Transverse colon (tissue), 4 donors: ENCODE measurements at regions not wholly inside any gene's neighbourhood (a gene's known extent, or its start where the extent isn't known, plus 50 kb on each side); places are given as distances from the start of the nearest gene placed in this dataset.

Experiments used
- DNase-seq: peaks from one replicate; pipeline ENCODE4 v3.0.0-alpha.2; 2019
- H3K27ac ChIP-seq, 4 donors: fragments of 200-600 bp; sonication (generic); 2 replicates each; pipeline ENCODE4 v1.5.1; 2016 to 2018; ENCODE audit warnings: inconsistent platforms in 4 of 4
- H3K27me3 ChIP-seq: fragments of 200-600 bp; sonication (generic); 2 replicates; pipeline ENCODE4 v1.5.1; 2017; ENCODE audit warnings: inconsistent platforms
- H3K36me3 ChIP-seq, 4 donors: fragments of 200-600 bp; sonication (generic); 2 replicates each; pipeline ENCODE4 v1.5.1; 2017 to 2019; ENCODE audit warnings: inconsistent platforms in 4 of 4
- H3K4me1 ChIP-seq, 4 donors: fragments of 200-600 bp; sonication (generic); 2 replicates each; pipeline ENCODE4 v1.5.1; 2017 to 2020; ENCODE audit warnings: inconsistent platforms in 4 of 4
- H3K4me3 ChIP-seq, 4 donors: fragments of 200-600 bp; sonication (generic); 1 replicate in 1 of 4; 2 replicates in 3 of 4; pipeline versions ENCODE4 v1.5.1 to v1.6.1; 2017 to 2019; ENCODE audit warnings: inconsistent platforms in 4 of 4
- H3K9me3 ChIP-seq, 2 donors: fragments of 200-600 bp; sonication (generic); 2 replicates each; pipeline ENCODE4 v1.5.1; 2017 to 2019; ENCODE audit warnings: inconsistent platforms in 2 of 2
- EP300 ChIP-seq: sonication (generic); formaldehyde crosslinking; IDR thresholded peaks from one replicate; pipeline ENCODE4 v1.6.1; 2017; ENCODE audit warnings: antibody characterized with exemption, low read depth
- POLR2A ChIP-seq: fragments of 450-650 bp; IDR thresholded peaks from one replicate; pipeline ENCODE4 v1.6.1; 2016; ENCODE audit warnings: antibody characterized with exemption, mild to moderate bottlenecking, moderate library complexity
- POLR2AphosphoS5 ChIP-seq, 3 donors: sonication (generic); formaldehyde crosslinking; IDR thresholded peaks; one replicate each; pipeline ENCODE4 v1.6.1; 2016; ENCODE audit warnings: antibody characterized with exemption in 3 of 3
- WGBS, 2 donors: methylation state at CpG; one replicate each; pipeline ENCODE4 v1.1.5; 2018; ENCODE audit warnings: low coverage in 1 of 2; 5-methylcytosine and 5-hydroxymethylcytosine counted together
- in situ Hi-C, 4 donors: fragments of 200-750 bp; cut with MboI; loops; one replicate each; pipeline versions ENCODE4 v1.15.0 to v1.15.1; 2017; ENCODE audit warnings: low sequenced_read_pairs in 3 of 4, low pct_ligation_motif_present in 1 of 4, low pct_unique_long_range_greater_than_20kb in 1 of 4
- intact Hi-C: fragments of 100-400 bp; cut with DNase I; formaldehyde crosslinking; loops from one replicate; pipeline ENCODE4 v1.15.1; 2023; ENCODE audit warnings: low total_unique reads
- TF ChIP-seq, protein P1 (sequence below), 5 experiments: fragments of 200-600 bp in 3 of 5; fragments of 450-650 bp in 2 of 5; sonication (generic) in 3 of 5; IDR thresholded peaks; 1 replicate in 2 of 5; 2 replicates in 3 of 5; pipeline ENCODE4 v1.5.1; 2016 to 2017; ENCODE audit warnings: antibody characterized with exemption in 5 of 5, inconsistent platforms in 3 of 5, mild to moderate bottlenecking in 2 of 5, moderate library complexity in 1 of 5

DNA sequence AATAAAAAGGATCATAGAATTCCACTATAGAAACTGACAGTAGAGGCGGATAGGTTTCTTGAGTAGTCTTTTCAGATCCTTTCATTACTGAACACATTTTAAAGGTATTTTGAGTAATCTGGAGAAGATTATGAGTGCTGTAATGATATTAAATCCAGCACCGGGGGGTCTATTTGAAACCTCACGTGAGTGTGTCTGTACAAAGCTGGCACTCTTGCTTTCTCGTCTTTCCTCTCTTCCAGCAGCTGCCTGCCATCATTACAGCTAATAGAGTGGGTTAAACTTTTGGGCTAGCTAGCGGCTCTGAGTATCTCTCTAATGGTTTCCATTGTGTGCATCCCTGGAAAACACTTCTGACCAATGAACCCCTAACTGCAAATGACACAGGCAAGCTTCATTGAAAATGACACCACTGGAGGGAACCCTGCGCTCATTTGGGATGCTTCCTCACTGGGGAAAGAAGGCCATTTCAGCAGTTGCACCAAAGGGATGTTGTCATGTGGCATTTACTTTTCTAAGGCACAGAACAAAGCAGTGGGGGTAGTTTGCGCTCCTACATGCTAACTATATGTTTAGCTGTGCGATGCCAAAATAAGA lies 101.0 kb downstream of the HRH4 start:
- Histone ChIP-seq H3K4me3 (no peak overlapping the region), H3K27me3 (no peaks in the 10 kb centered on the region), H3K4me1 (no peaks in the 10 kb centered on the region), H3K27ac (no peak overlapping the region), H3K36me3 (no peaks in the 10 kb centered on the region), H3K9me3 (no peaks in the 10 kb centered on the region)
- no peak for DNase-seq
- TF ChIP-seq EP300 (no peak), POLR2A (no peak), POLR2AphosphoS5 (IDR thresholded peaks at IDR 0.05) (no peak)
- TF ChIP-seq, protein P1, sequence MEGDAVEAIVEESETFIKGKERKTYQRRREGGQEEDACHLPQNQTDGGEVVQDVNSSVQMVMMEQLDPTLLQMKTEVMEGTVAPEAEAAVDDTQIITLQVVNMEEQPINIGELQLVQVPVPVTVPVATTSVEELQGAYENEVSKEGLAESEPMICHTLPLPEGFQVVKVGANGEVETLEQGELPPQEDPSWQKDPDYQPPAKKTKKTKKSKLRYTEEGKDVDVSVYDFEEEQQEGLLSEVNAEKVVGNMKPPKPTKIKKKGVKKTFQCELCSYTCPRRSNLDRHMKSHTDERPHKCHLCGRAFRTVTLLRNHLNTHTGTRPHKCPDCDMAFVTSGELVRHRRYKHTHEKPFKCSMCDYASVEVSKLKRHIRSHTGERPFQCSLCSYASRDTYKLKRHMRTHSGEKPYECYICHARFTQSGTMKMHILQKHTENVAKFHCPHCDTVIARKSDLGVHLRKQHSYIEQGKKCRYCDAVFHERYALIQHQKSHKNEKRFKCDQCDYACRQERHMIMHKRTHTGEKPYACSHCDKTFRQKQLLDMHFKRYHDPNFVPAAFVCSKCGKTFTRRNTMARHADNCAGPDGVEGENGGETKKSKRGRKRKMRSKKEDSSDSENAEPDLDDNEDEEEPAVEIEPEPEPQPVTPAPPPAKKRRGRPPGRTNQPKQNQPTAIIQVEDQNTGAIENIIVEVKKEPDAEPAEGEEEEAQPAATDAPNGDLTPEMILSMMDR (IDR thresholded peaks at IDR 0.05): no peak
- WGBS, 2 donors: 77 to 84% methylated on average over 3 to 8 of the region's 8 CpGs
- in situ Hi-C loops (loop anchor here in 1 of 4 donors (25.0 kb wide), 1 partner anchor 99 kb away; the partner anchor contains the start of gene HRH4), intact Hi-C loops (no loop called here)

DNA sequence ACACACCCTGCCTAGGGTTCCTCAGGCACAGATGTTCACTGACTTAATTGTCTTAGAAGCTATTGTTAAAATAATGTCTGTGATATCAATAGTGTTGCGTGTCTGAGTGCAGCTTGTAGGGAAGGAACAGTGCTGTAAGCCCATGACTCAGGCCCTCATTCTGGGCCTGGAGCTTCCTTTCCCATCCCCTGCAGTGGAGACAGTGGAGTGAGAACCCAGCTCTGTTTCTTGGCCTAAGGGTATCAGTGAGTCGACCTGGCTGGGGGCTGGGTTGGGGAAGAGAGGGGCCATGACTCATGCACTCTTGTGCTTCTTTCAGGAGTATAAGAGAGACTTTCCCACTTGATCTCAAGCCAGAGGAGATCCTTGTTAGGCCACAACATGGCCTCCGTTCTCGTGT lies 106.8 kb downstream of the HRH4 start:
- H3K9me3 ChIP-seq: no peaks in the 10 kb centered on the region
- intact Hi-C loops: no loop called here
- 33 to 77% methylated on average over 1 to 4 of the region's 4 CpGs for WGBS, 2 donors
- no peaks in the 10 kb centered on the region for H3K27me3 ChIP-seq
- no peak for DNase-seq
- H3K36me3 ChIP-seq: no peaks in the 10 kb centered on the region
- TF ChIP-seq, protein P1 (IDR thresholded peaks at IDR 0.05): no peak
- no peak for TF ChIP-seq POLR2AphosphoS5 (IDR thresholded peaks at IDR 0.05)
- no peak for TF ChIP-seq POLR2A
- TF ChIP-seq EP300: no peak
- H3K4me1 ChIP-seq: no peaks in the 10 kb centered on the region
- H3K4me3 ChIP-seq: no peak overlapping the region
- H3K27ac ChIP-seq: no peak overlapping the region
- in situ Hi-C loops: loop anchor here in 1 of 4 donors (25.0 kb wide), 1 partner anchor 105 kb away; the partner anchor contains the start of gene HRH4

DNA sequence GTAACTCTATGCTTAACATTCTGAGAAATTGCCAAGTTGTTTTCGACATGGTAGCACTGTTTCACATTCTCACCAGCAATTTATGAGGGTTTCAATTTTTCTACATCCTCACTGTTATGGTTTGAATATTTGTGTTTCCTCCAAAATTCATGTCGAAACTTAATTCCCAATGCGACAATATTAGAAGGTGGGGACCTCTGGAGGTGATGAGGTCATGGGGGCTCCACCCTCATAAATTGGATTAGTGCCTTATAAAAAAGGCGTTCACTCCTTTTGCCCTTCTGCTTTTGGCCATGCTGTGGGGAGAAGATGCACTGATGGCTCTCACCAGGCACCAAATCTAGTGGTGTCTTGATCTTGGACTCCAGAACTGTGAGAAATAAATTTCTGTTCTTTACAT lies 110.3 kb downstream of the HRH4 start:
- WGBS, 2 donors: 77 to 86% methylated on average over 4 of the region's 4 CpGs

DNA sequence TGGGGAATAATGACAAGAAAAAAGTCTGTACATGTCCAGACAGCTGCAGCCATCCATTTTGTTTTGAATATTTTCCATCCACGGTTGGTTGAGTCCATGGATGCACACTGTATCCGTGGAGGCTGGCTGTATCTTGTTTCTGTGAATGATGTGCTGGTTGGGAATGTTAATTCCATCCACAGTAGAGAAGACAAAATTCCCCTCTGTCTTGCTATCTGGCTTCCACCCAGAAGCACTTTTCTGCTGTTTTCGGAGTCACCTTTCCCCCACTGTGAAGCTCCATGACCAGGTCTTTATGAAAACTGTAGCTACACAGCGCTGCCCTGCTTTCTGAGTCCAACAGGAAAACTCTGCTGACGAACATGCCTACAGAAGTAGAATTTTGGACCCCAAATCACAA lies 122.3 kb downstream of the HRH4 start:
- 70 to 80% methylated on average over 5 of the region's 5 CpGs for whole genome bisulfite sequencing, 2 donors
- Histone ChIP-seq H3K4me3 (no peak overlapping the region), H3K27me3 (no peaks in the 10 kb centered on the region), H3K27ac (no peak overlapping the region), H3K9me3 (no peaks in the 10 kb centered on the region), H3K4me1 (no peaks in the 10 kb centered on the region), H3K36me3 (no peaks in the 10 kb centered on the region)
- TF ChIP-seq, protein P1 (IDR thresholded peaks at IDR 0.05): no peak
- TF ChIP-seq POLR2A (no peak), POLR2AphosphoS5 (IDR thresholded peaks at IDR 0.05) (no peak), EP300 (no peak)
- no peak for DNase-seq
- in situ Hi-C loops: no loop called here
- intact Hi-C loops: no loop called here

More for the DNA sequence above, 110.3 kb downstream of the HRH4 start:
- no peak overlapping the region for H3K4me3 ChIP-seq
- TF ChIP-seq, protein P1 (IDR thresholded peaks at IDR 0.05): no peak
- TF ChIP-seq POLR2A (no peak), EP300 (no peak), POLR2AphosphoS5 (IDR thresholded peaks at IDR 0.05) (no peak)
- H3K36me3 ChIP-seq: no peaks in the 10 kb centered on the region
- H3K9me3 ChIP-seq: peaks cover 11 to 13% of the 10 kb centered on the region in 2 donors
- intact Hi-C loops: no loop called here
- no peak for DNase-seq
- H3K27me3 ChIP-seq: no peaks in the 10 kb centered on the region
- in situ Hi-C loops: loop anchor here in 1 of 4 donors (25.0 kb wide), 1 partner anchor 108 kb away; the partner anchor contains the start of gene HRH4
- H3K27ac ChIP-seq: no peak overlapping the region
- no peaks in the 10 kb centered on the region for H3K4me1 ChIP-seq
